Endothelial cell of umbilical vein (primary cell): ENCODE measurements at regions not wholly inside any gene's neighbourhood (a gene's known extent, or its start where the extent isn't known, plus 50 kb on each side); places are given as distances from the start of the nearest gene placed in this dataset.

Experiments used
- BruUV-seq: library from RNA; stranded (reverse); fragments of 400-500 nt; replicated peaks from 2 replicates; lab custom pipeline; 2021; lab: Mats Ljungman, UMichigan
- CTCF ChIA-PET: fragments of 300-600, 350-600 bp; sonication (Branson Sonifier 250); formaldehyde crosslinking; loops from one replicate; lab custom pipeline; 2021; ENCODE audit warnings: antibody characterized with exemption, inconsistent platforms; lab: Charles Lee
- POLR2A ChIA-PET: fragments of 300-600, 350-600 bp; sonication (Branson Sonifier 250); formaldehyde crosslinking; loops from one replicate; lab custom pipeline; 2021; ENCODE audit warnings: antibody characterized with exemption, inconsistent platforms; lab: Charles Lee
- DNase-seq: peaks from one replicate; pipeline ENCODE4 v3.0.0-alpha.2; 2011; ENCODE audit warnings: low read depth, low spot score
- FAIRE-seq: peaks from 2 replicates; lab custom pipeline; 2011; peaks lifted over from hg19 to GRCh38; lab: Jason Lieb, UNC
- H2AFZ ChIP-seq: 2 replicates; pipeline ENCODE4 v1.6.0; 2012; ENCODE audit warnings: low read depth, low read length, control low read depth, inconsistent platforms
- H3K27ac ChIP-seq: 2 replicates; pipeline ENCODE4 v1.5.1; 2011; ENCODE audit warnings: low read depth, mild to moderate bottlenecking, control low read depth, low read length, moderate library complexity; ENCODE audit not compliant: insufficient read depth
- H3K27me3 ChIP-seq, 2 experiments: 2 replicates each; pipeline versions ENCODE4 v1.6.0 to v1.6.1; 2011; ENCODE audit warnings: low read length in 2 of 2, mixed read lengths in 1 of 2; ENCODE audit not compliant: control insufficient read depth in 2 of 2, insufficient read depth in 2 of 2
- H3K36me3 ChIP-seq, 2 experiments: 2 replicates in 1 of 2; 3 replicates in 1 of 2; pipeline ENCODE4 v1.5.1; 2011; ENCODE audit warnings: low read length in 2 of 2, mild to moderate bottlenecking in 1 of 2, moderate library complexity in 1 of 2; ENCODE audit not compliant: control insufficient read depth in 2 of 2, insufficient read depth in 2 of 2; ENCODE audit errors: extremely low read depth in 1 of 2
- H3K4me1 ChIP-seq: 3 replicates; pipeline ENCODE4 v1.5.1; 2011; ENCODE audit warnings: mild to moderate bottlenecking, low read length; ENCODE audit not compliant: control insufficient read depth, insufficient read depth; ENCODE audit errors: extremely low read depth
- H3K4me2 ChIP-seq: 2 replicates; pipeline ENCODE4 v1.6.1; 2011; ENCODE audit warnings: low read length, control low read depth, mixed read lengths; ENCODE audit not compliant: insufficient read depth
- H3K4me3 ChIP-seq, 3 experiments: fragments of 200-600 bp in 1 of 3; sonication (generic), shearing (Covaris generic) in 1 of 3; replicated peaks in 1 of 3; 2 replicates each; pipeline ENCODE4 v1.5.1; 2011 to 2016; ENCODE audit warnings: control low read depth in 3 of 3, low read length in 3 of 3, mild to moderate bottlenecking in 2 of 3, inconsistent platforms in 1 of 3, low read depth in 1 of 3, moderate library complexity in 1 of 3; ENCODE audit not compliant: insufficient read depth in 1 of 3
- H3K79me2 ChIP-seq: 2 replicates; pipeline ENCODE4 v1.6.0; 2012; ENCODE audit warnings: low read length, inconsistent platforms; ENCODE audit not compliant: control insufficient read depth, insufficient read depth
- H3K9ac ChIP-seq: replicated peaks from 2 replicates; pipeline ENCODE3; 2011; ENCODE audit warnings: low read length, control low read depth; ENCODE audit not compliant: insufficient read depth; ENCODE audit errors: extremely low read depth
- H3K9me1 ChIP-seq: replicated peaks from 3 replicates; pipeline ENCODE4 v1.6.0; 2011; ENCODE audit warnings: mild to moderate bottlenecking, low read length; ENCODE audit not compliant: control insufficient read depth, insufficient read depth; ENCODE audit errors: extremely low read depth
- H3K9me3 ChIP-seq: replicated peaks from 2 replicates; pipeline ENCODE4 v1.5.1; 2012; ENCODE audit warnings: low read length, inconsistent platforms; ENCODE audit not compliant: control insufficient read depth, insufficient read depth
- H4K20me1 ChIP-seq: replicated peaks from 2 replicates; pipeline ENCODE3; 2011; ENCODE audit warnings: mild to moderate bottlenecking, low read length; ENCODE audit not compliant: control insufficient read depth, insufficient read depth; ENCODE audit errors: extremely low read depth
- CTCF ChIP-seq, 2 donors: IDR thresholded peaks; 1 replicate in 1 of 2; 2 replicates in 1 of 2; pipeline ENCODE4 v1.5.1; 2011; ENCODE audit warnings: low read length in 2 of 2, mild to moderate bottlenecking in 2 of 2, moderate library complexity in 2 of 2, control low read depth in 1 of 2, inconsistent platforms in 1 of 2, low read depth in 1 of 2; ENCODE audit not compliant: insufficient read depth in 1 of 2; ENCODE audit errors: extremely low read depth in 1 of 2
- EZH2 ChIP-seq: IDR thresholded peaks from 2 replicates; pipeline ENCODE4 v1.6.1; 2012; ENCODE audit warnings: borderline replicate concordance, low read depth, mild to moderate bottlenecking, moderate library complexity, low read length, inconsistent platforms; ENCODE audit not compliant: severe bottlenecking
- FOS ChIP-seq: IDR thresholded peaks from 2 replicates; pipeline ENCODE4 v1.6.1; 2011; ENCODE audit warnings: mild to moderate bottlenecking, low read length, moderate library complexity, borderline replicate concordance; ENCODE audit not compliant: insufficient read depth
- GATA2 ChIP-seq: IDR thresholded peaks from 2 replicates; pipeline ENCODE4 v1.7.0; 2011; ENCODE audit warnings: low read depth, mild to moderate bottlenecking, moderate library complexity, mixed read lengths, low read length; ENCODE audit not compliant: insufficient read length, insufficient read depth
- JUN ChIP-seq: IDR thresholded peaks from 2 replicates; pipeline ENCODE4 v1.6.1; 2011; ENCODE audit warnings: borderline replicate concordance, low read depth; ENCODE audit not compliant: insufficient read length, insufficient read depth
- MAX ChIP-seq: IDR thresholded peaks from 2 replicates; pipeline ENCODE4 v1.6.1; 2011; ENCODE audit not compliant: insufficient read depth, insufficient read length
- MYC ChIP-seq: IDR thresholded peaks from one replicate; pipeline ENCODE4 v1.6.1; 2011; ENCODE audit warnings: mild to moderate bottlenecking, low read depth, low read length
- POLR2A ChIP-seq: IDR thresholded peaks from 2 replicates; pipeline ENCODE4 v1.6.1; 2012; ENCODE audit warnings: low read depth, mild to moderate bottlenecking, control low read depth, low read length
- POLR2AphosphoS5 ChIP-seq: IDR thresholded peaks from 2 replicates; pipeline ENCODE4 v1.6.1; 2012; ENCODE audit warnings: low read depth, mild to moderate bottlenecking, control low read depth, low read length, moderate library complexity; ENCODE audit not compliant: insufficient read depth
- dilution Hi-C: fragments of 300-500 bp; cut with MboI; formaldehyde crosslinking; loops from one replicate; pipeline ENCODE4 v1.15.0; 2019; ENCODE audit warnings: low sequenced_read_pairs; ENCODE audit not compliant: extremely low pct_ligation_motif_present
- intact Hi-C: fragments of 100-400 bp; cut with micrococcal nuclease; formaldehyde crosslinking; loops from one replicate; pipeline ENCODE4 v1.10.0; 2022

- ChIA-PET POLR2A (no interaction called here), CTCF (no interaction called here)
- Histone ChIP-seq H4K20me1 (no peaks in the 10 kb centered on the region), H3K27ac (no peak overlapping the region), H3K27me3 (no peaks in the 10 kb centered on the region), H3K4me1 (no peaks in the 10 kb centered on the region), H3K9me1 (no peaks in the 10 kb centered on the region), H3K4me3 (no peak overlapping the region), H3K9me3 (peaks cover 2% of the 10 kb centered on the region), H3K4me2 (no peak overlapping the region), H3K9ac (no peak overlapping the region), H3K36me3 (no peaks in the 10 kb centered on the region), H2AFZ (no peak overlapping the region), H3K79me2 (no peaks in the 10 kb centered on the region)
- no peak for FAIRE-seq
- no peak for DNase-seq
- TF ChIP-seq GATA2, result no peak
- no peak for TF ChIP-seq POLR2A
- no peak for TF ChIP-seq CTCF (IDR thresholded peaks at IDR 0.05; ENCODE audit: extremely low read depth in 1 of 2, insufficient read depth in 1 of 2, low read depth in 1 of 2, low read length in 2 of 2)
- no peak for TF ChIP-seq POLR2AphosphoS5
- no peak for TF ChIP-seq FOS
- TF ChIP-seq EZH2, result no peak
- no peak for TF ChIP-seq JUN
- TF ChIP-seq MAX, result no peak
- no peak for TF ChIP-seq MYC
- intact Hi-C loops, result no loop called here
- BruUV-seq, result no TSS peak
- dilution Hi-C loops, result no loop called here
These were observed 126.1 kb downstream of the OLFM1 start for GRCh38 chr9:135213566-135213965.
